Ovary (tissue), 7 donors: ENCODE measurements at regions not wholly inside any gene's neighbourhood (a gene's known extent, or its start where the extent isn't known, plus 50 kb on each side); places are given as distances from the start of the nearest gene placed in this dataset.

ENCODE experiments used
- DNase-seq, 5 donors: peaks; one replicate each; pipeline ENCODE4 v3.0.0-alpha.2; 2019 to 2020
- H3K27ac ChIP-seq, 2 donors: fragments of 200-600 bp; one replicate each; pipeline versions ENCODE4 v1.5.1 to v1.8.0; 2019 to 2022
- H3K27me3 ChIP-seq: fragments of 200-600 bp; one replicate; pipeline ENCODE4 v1.8.0; 2022
- H3K36me3 ChIP-seq: fragments of 200-600 bp; sonication (generic); one replicate; pipeline ENCODE4 v1.5.1; 2019
- H3K4me1 ChIP-seq: one replicate; pipeline ENCODE4 v1.8.1; 2013; ENCODE audit warnings: mild to moderate bottlenecking, moderate library complexity; ENCODE audit not compliant: insufficient read depth
- H3K4me3 ChIP-seq: fragments of 200-600 bp; sonication (generic); one replicate; pipeline ENCODE4 v1.5.1; 2017
- H3K9me3 ChIP-seq, 2 donors: fragments of 200-600 bp in 1 of 2; sonication (generic) in 1 of 2; one replicate each; pipeline versions ENCODE4 v1.5.1 to v1.8.1; 2013 to 2019; ENCODE audit warnings: mild to moderate bottlenecking in 1 of 2, moderate library complexity in 1 of 2
- CTCF ChIP-seq, 3 donors: fragments of 450-650 bp in 2 of 3; fragments of 200-600 bp in 1 of 3; IDR thresholded peaks; one replicate each; pipeline versions ENCODE4 v1.5.1 to v1.8.0; 2016 to 2022; ENCODE audit warnings: antibody characterized with exemption in 3 of 3, mild to moderate bottlenecking in 1 of 3
- EP300 ChIP-seq: sonication (generic); formaldehyde crosslinking; IDR thresholded peaks from one replicate; pipeline ENCODE4 v1.6.1; 2017; ENCODE audit warnings: antibody characterized with exemption
- POLR2A ChIP-seq: fragments of 450-650 bp; IDR thresholded peaks from one replicate; pipeline ENCODE4 v1.6.1; 2017; ENCODE audit warnings: antibody characterized with exemption, mild to moderate bottlenecking, moderate library complexity
- WGBS, 3 donors: extraction: QIAGEN DNeasy Blood & Tissue Kit in 1 of 3; methylation state at CpG; one replicate each; pipeline versions ENCODE4 v1.1.5 to v1.1.7; 2013 to 2017; 5-methylcytosine and 5-hydroxymethylcytosine counted together
- intact Hi-C, 4 donors: fragments of 100-400 bp; cut with DNase I; formaldehyde crosslinking; loops; one replicate each; pipeline versions ENCODE4 v1.11.0 to v1.15.1; 2022 to 2023
- donor health status: DM: no; HTN: no; CAD: no; lungs with moderate emphysema.
- donor health status: DM: no; HTN: no; CAD: no.
- donor health status: Bipolar disorder and iron deficiency.
- donor health status: DM: no; HTN: no; CAD: no.
- donor health status: DM: yes; HTN: yes; CAD: no.

DNA sequence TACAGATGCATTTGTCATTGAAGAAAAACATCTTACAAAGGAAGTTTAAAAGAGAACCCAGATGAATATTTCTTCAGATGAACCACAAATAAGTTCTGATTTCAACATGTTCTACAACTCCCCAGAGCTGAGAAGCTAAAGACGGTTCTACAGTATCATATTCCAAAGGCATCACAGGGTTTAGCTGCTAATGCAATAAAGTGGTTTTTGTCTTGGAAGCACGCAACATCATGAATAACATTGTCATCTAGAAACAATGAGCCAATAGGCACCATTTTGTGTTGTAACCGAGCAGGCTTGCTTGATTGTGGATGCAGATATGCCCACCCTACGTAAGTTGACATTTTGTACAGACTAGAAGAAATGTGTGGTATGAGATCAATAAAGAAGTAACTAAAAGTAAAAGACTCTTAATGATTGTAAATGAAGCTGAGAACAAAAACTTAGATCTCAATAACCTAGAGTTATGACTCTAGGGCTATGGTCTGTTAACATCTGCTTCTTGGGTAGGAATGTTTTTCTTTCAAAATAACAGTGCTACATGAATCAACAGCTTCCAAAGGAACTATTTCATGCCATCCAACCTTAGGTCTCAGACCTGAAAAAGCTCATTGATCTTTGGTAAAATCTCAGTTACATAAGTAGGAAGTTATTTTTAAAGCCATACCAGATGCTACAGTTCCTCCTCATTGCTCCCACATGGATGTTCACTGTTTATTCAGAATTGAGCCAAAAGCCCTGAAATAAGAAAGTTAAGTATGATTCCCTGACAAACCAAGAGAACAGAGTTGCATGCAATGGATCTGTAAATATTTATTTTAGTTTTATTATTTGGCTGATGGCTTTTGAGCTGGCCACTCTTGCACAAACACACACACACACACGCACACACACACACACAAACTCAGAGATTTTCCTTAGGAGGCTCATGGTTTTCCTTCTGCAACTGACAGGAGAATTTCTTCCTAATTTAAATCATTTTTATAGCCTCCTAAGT lies 118.7 kb upstream of the SLCO6A1 start:
- no peak overlapping the region for H3K27ac ChIP-seq
- no peaks in the 10 kb centered on the region for H3K9me3 ChIP-seq
- H3K27me3 ChIP-seq: no peaks in the 10 kb centered on the region
- no peak overlapping the region for H3K4me3 ChIP-seq
- TF ChIP-seq CTCF (IDR thresholded peaks at IDR 0.05) (no peak), EP300 (no peak), POLR2A (no peak)
- DNase-seq: no peak
- intact Hi-C loops: no loop called here
- no peaks in the 10 kb centered on the region for H3K36me3 ChIP-seq
- 70 to 78% (median 71%) methylated on average over 5 of the region's 5 CpGs for WGBS, 3 donors
- H3K4me1 ChIP-seq: no peaks in the 10 kb centered on the region

- Histone ChIP-seq H3K27me3 (no peaks in the 10 kb centered on the region), H3K27ac (no peak overlapping the region), H3K9me3 (no peaks in the 10 kb centered on the region), H3K4me3 (no peak overlapping the region), H3K36me3 (no peaks in the 10 kb centered on the region), H3K4me1 (no peaks in the 10 kb centered on the region)
- 79 to 86% (median 80%) methylated on average over 3 of the region's 3 CpGs for WGBS, 3 donors
- TF ChIP-seq EP300 (no peak), CTCF (IDR thresholded peaks at IDR 0.05) (no peak), POLR2A (no peak)
- no peak for DNase-seq
- intact Hi-C loops: no loop called here
Observed at GRCh38 chr5:102622262-102622661, 123.5 kb upstream of the SLCO6A1 start.

- DNase-seq: no peak
- H3K9me3 ChIP-seq: no peaks in the 10 kb centered on the region
- TF ChIP-seq EP300: no peak
- no peak for TF ChIP-seq POLR2A
- no peak for TF ChIP-seq CTCF (IDR thresholded peaks at IDR 0.05)
- no peaks in the 10 kb centered on the region for H3K27me3 ChIP-seq
- no peak overlapping the region for H3K4me3 ChIP-seq
- no peaks in the 10 kb centered on the region for H3K4me1 ChIP-seq
- no peaks in the 10 kb centered on the region for H3K36me3 ChIP-seq
- 74 to 91% (median 80%) methylated on average over 4 of the region's 4 CpGs for WGBS, 3 donors
- intact Hi-C loops: no loop called here
- no peak overlapping the region for H3K27ac ChIP-seq
Observed at GRCh38 chr5:102623329-102624065, 124.7 kb upstream of the SLCO6A1 start.

DNA sequence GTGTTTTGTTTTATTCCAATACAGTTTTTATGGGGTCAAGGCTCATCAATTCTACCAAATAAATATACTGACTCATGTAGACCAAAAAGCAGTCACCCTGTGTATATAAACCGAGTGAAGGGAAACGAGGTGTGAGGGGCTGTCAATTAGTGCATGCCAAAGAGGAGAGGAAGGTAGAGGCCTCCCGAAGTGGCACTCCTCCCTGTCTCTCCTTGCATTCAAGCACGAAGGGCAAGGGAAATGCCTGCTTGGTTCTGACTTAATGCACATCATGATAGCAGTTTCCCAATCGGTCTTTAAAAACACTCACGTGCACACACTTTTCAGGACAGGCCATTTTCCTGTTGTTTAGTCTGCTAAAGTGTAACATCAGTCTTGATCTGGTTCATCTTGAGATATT lies 125.6 kb upstream of the SLCO6A1 start:
- Histone ChIP-seq H3K27me3 (no peaks in the 10 kb centered on the region), H3K36me3 (no peaks in the 10 kb centered on the region), H3K9me3 (no peaks in the 10 kb centered on the region), H3K4me1 (no peaks in the 10 kb centered on the region), H3K4me3 (no peak overlapping the region), H3K27ac (no peak overlapping the region)
- TF ChIP-seq EP300 (no peak), POLR2A (no peak), CTCF (IDR thresholded peaks at IDR 0.05) (no peak)
- WGBS, 3 donors: 65 to 71% (median 69%) methylated on average over 6 of the region's 6 CpGs
- DNase-seq: no peak
- intact Hi-C loops: no loop called here
